Prostate gland (tissue), 2 donors: ENCODE measurements at regions not wholly inside any gene's neighbourhood (a gene's known extent, or its start where the extent isn't known, plus 50 kb on each side); places are given as distances from the start of the nearest gene placed in this dataset.

ENCODE experiments used
- DNase-seq: peaks from one replicate; pipeline ENCODE4 v3.0.0-alpha.2; 2019; ENCODE audit warnings: low spot score
- H3K27ac ChIP-seq, 2 donors: fragments of 200-600 bp; sonication (generic); 2 replicates each; pipeline ENCODE4 v1.5.1; 2017 to 2019
- H3K27me3 ChIP-seq: fragments of 200-600 bp; sonication (generic); replicated peaks from 2 replicates; pipeline ENCODE4 v1.5.1; 2019; ENCODE audit not compliant: insufficient read depth
- H3K36me3 ChIP-seq, 2 donors: fragments of 200-600 bp; sonication (generic); 1 replicate in 1 of 2; 2 replicates in 1 of 2; pipeline versions ENCODE4 v1.5.1 to v1.8.1; 2017 to 2019
- H3K4me1 ChIP-seq: fragments of 200-600 bp; sonication (generic); replicated peaks from 2 replicates; pipeline ENCODE4 v1.5.1; 2019
- H3K4me3 ChIP-seq, 2 donors: fragments of 200-600 bp; sonication (generic); 2 replicates each; pipeline ENCODE4 v1.5.1; 2017 to 2019
- H3K9me3 ChIP-seq: fragments of 200-600 bp; sonication (generic); 2 replicates; pipeline ENCODE4 v1.5.1; 2017
- POLR2A ChIP-seq: fragments of 450-650 bp; IDR thresholded peaks from one replicate; pipeline ENCODE4 v1.6.1; 2016; ENCODE audit warnings: antibody characterized with exemption, mild to moderate bottlenecking
- POLR2AphosphoS5 ChIP-seq: sonication (generic); formaldehyde crosslinking; IDR thresholded peaks from one replicate; pipeline ENCODE4 v1.6.1; 2017; ENCODE audit warnings: antibody characterized with exemption
- WGBS: methylation state at CpG from one replicate; pipeline ENCODE4 v1.1.5; 2018; 5-methylcytosine and 5-hydroxymethylcytosine counted together
- intact Hi-C: fragments of 100-400 bp; cut with DNase I; formaldehyde crosslinking; loops from one replicate; pipeline ENCODE4 v1.14.2; 2022
- TF ChIP-seq, protein P1 (sequence below), 4 experiments: fragments of 200-600 bp in 2 of 4; fragments of 450-650 bp in 2 of 4; sonication (generic) in 2 of 4; IDR thresholded peaks; 1 replicate in 3 of 4; 2 replicates in 1 of 4; pipeline ENCODE4 v1.5.1; 2016 to 2019; ENCODE audit warnings: antibody characterized with exemption in 4 of 4, mild to moderate bottlenecking in 2 of 4, moderate library complexity in 2 of 4

DNA sequence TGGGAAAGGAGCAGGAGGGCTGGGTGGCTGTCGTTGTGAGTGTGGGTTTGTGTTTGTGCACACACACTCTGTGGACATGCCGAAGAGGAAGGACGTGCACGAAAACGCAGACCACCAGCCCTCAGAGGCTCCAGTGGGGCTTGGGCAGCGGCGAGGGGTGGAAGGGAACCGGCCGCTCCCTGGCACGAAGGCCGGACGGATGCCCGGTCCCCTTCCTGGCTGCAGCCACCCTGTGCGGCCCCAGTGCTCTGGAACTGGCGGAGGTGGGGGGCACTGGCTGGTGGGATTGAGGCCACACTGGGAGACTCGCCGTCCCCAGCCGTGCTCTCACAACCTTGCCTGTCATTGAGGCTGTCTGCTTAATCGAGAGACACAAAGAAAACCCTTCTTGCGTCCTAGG is 852.6 kb upstream of the SALL3 start:
- no peaks in the 10 kb centered on the region for H3K36me3 ChIP-seq
- intact Hi-C loops, result no loop called here
- H3K27ac ChIP-seq, result no peak overlapping the region
- no peak overlapping the region for H3K4me3 ChIP-seq
- no peak for TF ChIP-seq POLR2AphosphoS5
- TF ChIP-seq POLR2A, result no peak
- TF ChIP-seq, protein P1, sequence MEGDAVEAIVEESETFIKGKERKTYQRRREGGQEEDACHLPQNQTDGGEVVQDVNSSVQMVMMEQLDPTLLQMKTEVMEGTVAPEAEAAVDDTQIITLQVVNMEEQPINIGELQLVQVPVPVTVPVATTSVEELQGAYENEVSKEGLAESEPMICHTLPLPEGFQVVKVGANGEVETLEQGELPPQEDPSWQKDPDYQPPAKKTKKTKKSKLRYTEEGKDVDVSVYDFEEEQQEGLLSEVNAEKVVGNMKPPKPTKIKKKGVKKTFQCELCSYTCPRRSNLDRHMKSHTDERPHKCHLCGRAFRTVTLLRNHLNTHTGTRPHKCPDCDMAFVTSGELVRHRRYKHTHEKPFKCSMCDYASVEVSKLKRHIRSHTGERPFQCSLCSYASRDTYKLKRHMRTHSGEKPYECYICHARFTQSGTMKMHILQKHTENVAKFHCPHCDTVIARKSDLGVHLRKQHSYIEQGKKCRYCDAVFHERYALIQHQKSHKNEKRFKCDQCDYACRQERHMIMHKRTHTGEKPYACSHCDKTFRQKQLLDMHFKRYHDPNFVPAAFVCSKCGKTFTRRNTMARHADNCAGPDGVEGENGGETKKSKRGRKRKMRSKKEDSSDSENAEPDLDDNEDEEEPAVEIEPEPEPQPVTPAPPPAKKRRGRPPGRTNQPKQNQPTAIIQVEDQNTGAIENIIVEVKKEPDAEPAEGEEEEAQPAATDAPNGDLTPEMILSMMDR (IDR thresholded peaks at IDR 0.05), result no peak
- no peaks in the 10 kb centered on the region for H3K4me1 ChIP-seq
- DNase-seq, result no peak
- no peaks in the 10 kb centered on the region for H3K27me3 ChIP-seq
- H3K9me3 ChIP-seq, result no peaks in the 10 kb centered on the region
- 84% methylated on average over 20 of the region's 20 CpGs for WGBS

DNA sequence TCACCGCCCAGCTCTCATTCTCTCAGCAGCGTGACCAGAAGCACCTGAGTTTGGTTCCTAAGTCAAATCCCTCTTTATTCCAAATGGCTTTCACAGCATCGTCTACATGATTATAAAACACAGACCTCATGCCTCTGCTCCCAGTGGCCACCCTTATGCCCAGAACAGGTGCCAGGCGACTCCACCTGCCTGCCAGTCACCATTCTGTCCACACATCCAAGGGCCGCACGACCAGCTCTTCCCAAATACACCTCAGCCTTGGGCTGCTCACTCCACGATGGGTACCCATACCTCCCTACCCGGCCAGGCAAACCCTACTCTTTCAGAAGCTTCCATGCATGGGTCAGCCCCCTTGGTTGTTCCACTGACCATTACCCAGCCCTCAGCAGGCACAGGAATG is 851.6 kb upstream of the SALL3 start:
- no peak for TF ChIP-seq POLR2AphosphoS5
- TF ChIP-seq, protein P1 (IDR thresholded peaks at IDR 0.05), result no peak
- TF ChIP-seq POLR2A, result no peak
- H3K4me1 ChIP-seq, result no peaks in the 10 kb centered on the region
- WGBS, result 87% methylated on average over 8 of the region's 8 CpGs
- intact Hi-C loops, result no loop called here
- H3K4me3 ChIP-seq, result no peak overlapping the region
- H3K27me3 ChIP-seq, result no peaks in the 10 kb centered on the region
- H3K36me3 ChIP-seq, result no peaks in the 10 kb centered on the region
- no peak for DNase-seq
- no peaks in the 10 kb centered on the region for H3K9me3 ChIP-seq
- no peak overlapping the region for H3K27ac ChIP-seq

DNA sequence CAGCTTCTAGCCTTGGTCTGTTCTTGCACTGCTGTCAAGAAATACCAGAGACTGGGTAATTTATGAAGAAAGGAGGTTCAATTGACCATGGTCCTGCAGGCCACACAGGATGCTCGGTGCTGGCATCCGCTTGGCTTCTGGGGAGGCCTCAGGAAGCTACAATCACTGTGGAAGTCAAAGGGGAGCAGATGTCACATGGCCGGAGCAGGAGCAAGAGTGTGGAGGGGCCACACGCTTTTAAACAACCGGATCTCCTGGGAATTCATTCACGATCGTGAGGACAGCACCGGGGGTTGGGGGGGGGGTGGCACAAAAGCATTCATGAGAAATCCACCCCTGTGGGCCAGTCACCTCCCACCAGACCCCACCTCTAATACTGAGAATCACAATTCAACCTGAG is 850.4 kb upstream of the SALL3 start:
- 82% methylated on average over 8 of the region's 8 CpGs for WGBS
- no peak overlapping the region for H3K4me3 ChIP-seq
- DNase-seq, result no peak
- H3K4me1 ChIP-seq, result no peaks in the 10 kb centered on the region
- TF ChIP-seq, protein P1 (IDR thresholded peaks at IDR 0.05), result no peak
- no peak for TF ChIP-seq POLR2A
- no peak for TF ChIP-seq POLR2AphosphoS5
- H3K9me3 ChIP-seq, result no peaks in the 10 kb centered on the region
- no peaks in the 10 kb centered on the region for H3K27me3 ChIP-seq
- H3K27ac ChIP-seq, result no peak overlapping the region
- intact Hi-C loops, result no loop called here
- no peaks in the 10 kb centered on the region for H3K36me3 ChIP-seq

DNA sequence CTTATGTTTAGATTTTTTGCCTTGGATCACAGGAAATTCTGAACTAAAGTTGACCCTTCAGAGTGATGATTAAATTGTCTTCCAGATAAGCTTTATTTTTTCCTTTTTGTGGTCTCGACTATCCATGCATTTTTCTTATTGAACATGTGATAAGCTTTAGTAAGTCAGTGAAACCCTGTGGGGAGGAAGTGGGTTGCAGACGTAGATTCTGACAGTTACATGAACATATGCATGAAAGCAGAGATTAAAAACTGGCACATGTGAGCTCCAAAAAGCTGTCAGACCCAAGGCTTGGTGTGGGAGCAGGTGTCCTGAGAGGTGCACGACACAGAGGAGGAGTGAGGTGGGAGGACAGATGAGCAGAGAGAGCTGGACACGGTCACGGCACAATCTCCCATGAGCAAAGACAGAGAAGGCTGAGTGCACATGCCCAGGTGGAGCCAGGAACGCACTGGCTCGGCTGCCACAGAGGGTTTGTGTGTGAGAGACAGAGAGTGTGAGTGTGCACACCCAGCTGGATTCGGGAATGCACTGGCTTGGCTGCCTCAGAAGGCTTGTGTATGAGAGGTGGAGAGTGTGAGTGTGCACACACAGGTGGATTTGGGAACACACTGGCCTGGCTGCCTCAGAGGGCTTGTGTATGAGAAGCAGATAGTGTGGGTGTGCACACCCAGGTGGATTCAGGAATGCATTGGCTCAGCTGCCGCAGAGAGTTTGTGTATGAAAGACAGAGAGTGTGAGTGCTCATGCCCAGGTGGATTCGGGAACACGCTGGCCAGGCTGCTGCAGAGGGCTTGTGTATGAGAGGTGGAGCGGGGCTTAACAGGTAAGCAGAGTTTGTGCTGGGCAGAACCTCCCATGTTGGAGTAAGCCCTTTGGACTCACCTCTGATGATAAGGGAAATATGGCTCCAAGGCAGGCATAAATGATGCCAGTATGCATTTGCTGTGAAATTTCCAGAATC is 849.1 kb upstream of the SALL3 start:
- 59% methylated on average over 12 of the region's 12 CpGs for WGBS
- Histone ChIP-seq H3K27me3 (no peaks in the 10 kb centered on the region), H3K4me1 (no peaks in the 10 kb centered on the region), H3K9me3 (no peaks in the 10 kb centered on the region), H3K27ac (no peak overlapping the region), H3K4me3 (no peak overlapping the region), H3K36me3 (no peaks in the 10 kb centered on the region)
- TF ChIP-seq POLR2AphosphoS5 (no peak), POLR2A (no peak)
- TF ChIP-seq, protein P1 (IDR thresholded peaks at IDR 0.05), result no peak
- intact Hi-C loops, result no loop called here
- no peak for DNase-seq

DNA sequence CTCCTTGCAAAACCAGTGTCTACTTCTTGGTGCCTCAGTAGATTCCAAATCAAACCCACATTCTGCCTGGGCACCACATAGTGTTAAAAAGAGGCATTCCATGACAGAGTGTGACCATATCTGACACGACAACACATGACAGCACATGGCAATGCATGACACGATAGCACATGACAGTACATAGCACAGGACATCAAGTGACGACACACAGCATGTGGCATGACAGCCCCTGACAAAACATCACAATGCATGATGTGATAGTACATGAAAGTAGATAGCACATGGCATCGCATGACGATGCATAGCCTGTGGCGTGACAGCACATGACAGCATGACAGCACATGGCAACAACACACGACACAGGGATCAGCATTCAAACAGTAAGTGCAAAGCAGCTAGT is 845.9 kb upstream of the SALL3 start:
- Histone ChIP-seq H3K9me3 (no peaks in the 10 kb centered on the region), H3K4me1 (no peaks in the 10 kb centered on the region), H3K4me3 (no peak overlapping the region), H3K36me3 (no peaks in the 10 kb centered on the region), H3K27me3 (no peaks in the 10 kb centered on the region), H3K27ac (no peak overlapping the region)
- DNase-seq, result no peak
- 75% methylated on average over 7 of the region's 7 CpGs for WGBS
- TF ChIP-seq POLR2AphosphoS5 (no peak), POLR2A (no peak)
- TF ChIP-seq, protein P1 (IDR thresholded peaks at IDR 0.05), result no peak
- intact Hi-C loops, result no loop called here
